GM21737 (cell line): ENCODE measurements at regions not wholly inside any gene's neighbourhood (a gene's known extent, or its start where the extent isn't known, plus 50 kb on each side); places are given as distances from the start of the nearest gene placed in this dataset.

Experiments
- ATAC-seq: cut with Tn5 transposase; IDR thresholded peaks from one replicate; pipeline ENCODE4 v1.9.1; 2021; ENCODE audit warnings: mild to moderate bottlenecking, moderate library complexity; ENCODE audit not compliant: unreplicated experiment

DNA sequence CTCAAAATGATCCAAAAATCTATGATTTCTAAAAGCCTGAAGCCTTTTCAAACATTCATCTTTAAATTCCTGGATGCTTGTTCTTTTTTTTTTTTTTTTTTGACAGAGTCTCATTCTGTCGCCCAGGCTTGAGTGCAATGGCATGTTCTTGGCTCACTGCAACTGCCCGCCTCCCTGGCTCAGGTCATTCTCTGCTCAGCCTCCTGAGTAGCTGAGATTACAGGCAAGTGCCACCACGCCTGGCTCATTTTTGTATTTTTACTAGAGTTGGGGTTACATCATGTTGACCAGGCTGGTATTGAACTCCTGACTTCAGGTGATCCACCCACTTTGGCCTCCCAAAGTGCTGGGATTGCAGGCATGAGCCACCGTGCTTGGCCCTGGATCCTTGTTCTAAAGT is 649.5 kb downstream of the XIRP2 start:
- no peak for ATAC-seq

DNA sequence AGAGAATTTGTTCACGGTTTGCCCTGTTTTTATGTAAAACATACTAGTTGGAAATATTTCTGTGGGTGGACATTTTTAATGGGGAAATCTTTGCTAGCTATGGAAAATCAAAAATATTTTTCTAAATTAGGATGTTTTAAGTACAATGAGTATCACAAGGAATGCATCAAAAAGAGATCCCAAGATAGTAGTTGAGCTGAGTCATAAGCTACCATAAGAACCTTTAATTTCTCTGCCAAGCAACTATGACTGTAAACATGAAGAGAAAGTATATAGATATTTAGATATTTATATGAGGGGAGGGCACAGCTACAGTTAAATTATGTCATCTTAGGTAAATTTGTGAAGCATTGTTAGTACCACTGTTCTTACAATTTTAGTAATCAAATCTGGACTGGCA is 646.2 kb downstream of the XIRP2 start:
- ATAC-seq: no peak

DNA sequence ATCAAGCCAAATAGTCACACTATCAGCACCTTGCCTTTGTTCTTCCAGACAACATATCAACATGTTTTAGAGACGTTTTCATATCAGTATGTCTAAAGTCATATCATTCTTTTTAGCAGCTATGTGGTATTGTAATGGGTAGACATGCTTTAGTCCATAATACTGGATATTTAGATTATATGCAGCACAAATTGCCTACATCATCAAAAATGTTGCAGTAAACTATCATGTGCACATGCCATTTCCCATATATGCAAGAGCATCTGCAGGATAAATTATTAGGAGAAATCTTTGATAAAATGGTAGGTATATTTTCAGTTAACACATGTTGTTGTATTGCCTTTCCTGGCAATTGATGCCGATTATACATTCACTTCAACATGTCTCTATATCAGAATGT is 636.5 kb downstream of the XIRP2 start:
- no peak for ATAC-seq

DNA sequence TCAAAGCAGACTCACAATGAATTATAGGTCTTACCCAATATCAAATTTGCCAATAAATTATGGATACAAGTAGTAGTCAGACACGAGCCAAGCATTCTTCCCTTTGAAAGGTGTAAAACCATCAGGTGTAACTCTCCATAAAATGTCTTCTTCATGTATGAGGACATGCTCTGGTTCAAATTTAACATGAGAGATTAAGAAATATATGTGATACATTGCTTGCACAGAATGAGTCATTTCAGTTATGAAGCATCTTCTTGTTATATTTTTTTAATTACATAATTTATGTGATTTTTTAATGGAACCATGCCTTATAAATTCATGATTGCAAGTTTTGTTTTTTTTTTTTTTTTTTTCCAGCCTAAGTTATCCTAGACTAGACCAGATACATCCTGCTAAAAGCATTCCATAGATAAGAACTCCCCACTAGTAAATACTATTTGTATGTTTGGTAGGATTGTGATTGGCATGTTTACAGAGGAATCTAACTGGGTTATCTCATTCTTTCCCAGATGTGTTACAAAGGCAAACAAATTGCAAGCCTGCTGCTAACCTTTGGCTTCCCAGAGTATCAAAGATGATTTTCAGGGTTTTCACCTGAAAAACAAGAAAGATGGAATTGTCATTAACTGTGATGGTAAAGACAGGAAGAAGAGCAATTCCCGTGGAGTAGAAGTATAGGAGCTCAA is 621.9 kb downstream of the XIRP2 start:
- no peak for ATAC-seq

DNA sequence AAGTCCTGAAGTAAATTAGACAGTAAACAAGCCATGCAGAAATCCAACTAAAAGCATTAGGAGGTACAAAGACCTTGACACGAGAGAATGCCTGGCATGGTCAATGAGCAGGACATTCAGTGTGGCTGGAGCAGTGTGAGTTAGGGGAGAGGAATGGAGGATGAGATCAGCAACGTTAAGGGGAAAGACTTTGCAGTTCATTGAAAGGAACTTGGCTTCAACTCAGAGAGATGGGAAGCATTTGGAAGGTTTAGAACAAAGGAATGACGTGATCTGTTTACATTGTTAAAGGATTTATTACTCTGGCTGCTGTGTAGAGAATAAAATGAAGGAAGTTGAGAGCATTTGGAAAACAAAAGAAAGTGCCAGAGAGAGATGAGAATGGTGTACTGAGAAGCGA is 621.3 kb downstream of the XIRP2 start:
- ATAC-seq: no peak

DNA sequence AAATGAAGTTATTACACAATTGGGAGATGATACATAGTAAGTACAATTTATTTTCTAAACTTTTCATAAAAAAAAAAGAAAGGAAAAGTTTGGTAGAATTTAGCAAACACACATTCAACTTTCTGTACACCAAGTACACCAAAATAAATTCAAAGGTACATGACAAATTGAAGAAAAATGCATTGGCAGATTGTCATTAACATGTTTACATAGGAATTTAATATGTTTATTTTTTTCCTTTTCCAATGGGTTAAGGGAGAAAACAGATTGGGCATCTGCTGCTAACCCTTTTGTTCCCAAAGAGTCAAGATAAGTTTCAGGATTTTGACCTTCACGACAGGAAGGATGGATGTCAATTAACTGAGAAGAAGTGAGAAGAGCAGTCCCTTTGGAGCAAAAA is 620.4 kb downstream of the XIRP2 start:
- ATAC-seq: no peak

DNA sequence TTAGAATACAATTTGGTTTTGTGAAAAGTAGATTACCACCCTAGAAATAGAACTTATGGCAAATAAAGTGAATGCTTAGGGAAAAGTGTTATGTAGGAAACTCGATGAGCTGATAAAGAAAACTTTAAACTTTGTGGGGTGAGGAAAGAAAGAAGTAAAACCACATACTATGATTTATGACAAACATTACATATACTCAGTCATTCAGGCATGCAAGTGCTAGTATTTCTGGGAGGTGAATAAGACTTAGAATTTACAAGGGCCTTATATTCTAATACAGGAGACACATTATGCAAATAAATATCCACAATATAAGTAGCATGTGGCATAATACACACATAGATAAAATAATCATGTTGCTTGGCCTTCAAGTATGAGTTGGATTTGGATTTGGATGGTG is 618.1 kb downstream of the XIRP2 start:
- no peak for ATAC-seq

DNA sequence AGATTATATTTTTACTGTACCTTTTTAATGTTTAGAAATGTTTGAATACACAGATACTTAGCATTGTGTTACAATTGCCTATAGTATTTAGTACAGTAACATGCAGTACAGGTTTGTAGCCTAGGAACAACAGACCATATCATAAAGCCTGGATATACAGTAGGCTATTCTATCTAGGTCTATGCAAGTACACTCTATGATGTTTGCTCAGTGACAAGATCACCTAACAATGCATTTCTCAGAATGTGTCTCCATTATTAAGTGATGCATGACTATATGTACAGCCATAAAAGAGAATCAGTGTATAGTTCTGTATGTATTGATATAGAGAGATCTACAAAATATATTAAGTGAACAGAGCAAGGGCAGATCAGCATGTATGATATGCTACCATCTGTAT is 616.4 kb downstream of the XIRP2 start:
- ATAC-seq: no peak

DNA sequence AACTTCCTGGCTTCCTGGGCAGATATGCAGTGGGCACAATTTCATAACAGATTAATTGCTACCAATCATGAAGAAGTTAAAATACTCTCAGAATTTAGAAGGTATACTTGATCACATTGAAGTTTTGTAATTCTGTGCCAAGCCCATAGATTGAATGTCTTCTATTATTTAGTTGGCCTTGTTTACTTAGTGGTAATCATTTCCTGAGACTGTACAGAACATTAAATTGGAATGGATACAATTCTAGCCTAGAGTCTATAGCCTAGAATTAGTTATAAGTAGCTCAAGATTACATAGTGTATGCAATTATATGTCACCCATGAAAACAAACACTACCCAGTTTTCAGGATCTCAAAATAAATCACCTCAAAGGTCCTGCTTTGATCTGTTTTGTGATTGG is 615.8 kb downstream of the XIRP2 start:
- ATAC-seq: no peak

DNA sequence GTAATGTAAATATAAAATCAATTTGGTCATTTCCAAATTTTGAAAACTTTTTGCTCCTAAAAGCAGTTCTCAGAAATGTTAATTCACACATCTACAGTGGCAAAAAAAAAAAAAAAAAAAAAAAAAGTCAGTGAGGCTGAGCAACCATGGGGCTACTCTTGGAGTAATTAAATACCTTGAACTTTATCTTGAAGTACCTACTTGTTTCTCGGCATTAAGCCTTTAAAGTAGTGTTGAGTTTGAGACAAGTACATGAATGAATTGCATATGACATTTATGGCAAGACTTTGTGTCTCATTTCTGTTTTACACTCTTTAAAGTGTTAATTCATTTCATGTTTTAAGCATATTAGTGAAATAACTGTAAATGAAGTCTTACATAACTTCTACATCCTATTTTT is 613.3 kb downstream of the XIRP2 start:
- ATAC-seq: no peak

DNA sequence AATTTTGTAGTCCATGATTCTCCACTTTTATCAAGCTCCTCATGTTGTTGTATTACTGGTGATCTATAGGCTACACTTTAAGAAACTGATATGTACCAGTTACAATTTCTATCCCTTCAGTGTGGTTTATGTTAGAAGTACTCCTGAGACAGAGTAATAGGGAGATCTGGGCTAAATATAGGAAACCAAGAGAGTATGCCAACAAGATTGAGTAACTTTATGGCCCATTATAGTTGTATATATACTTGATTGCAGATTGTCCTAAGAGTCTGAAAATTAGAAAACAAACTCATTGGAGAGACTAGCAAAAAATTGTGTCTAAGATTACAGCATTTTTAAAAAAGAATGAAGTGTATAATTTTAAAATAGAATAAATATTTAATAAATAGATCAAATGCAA is 605.6 kb downstream of the XIRP2 start:
- no peak for ATAC-seq

DNA sequence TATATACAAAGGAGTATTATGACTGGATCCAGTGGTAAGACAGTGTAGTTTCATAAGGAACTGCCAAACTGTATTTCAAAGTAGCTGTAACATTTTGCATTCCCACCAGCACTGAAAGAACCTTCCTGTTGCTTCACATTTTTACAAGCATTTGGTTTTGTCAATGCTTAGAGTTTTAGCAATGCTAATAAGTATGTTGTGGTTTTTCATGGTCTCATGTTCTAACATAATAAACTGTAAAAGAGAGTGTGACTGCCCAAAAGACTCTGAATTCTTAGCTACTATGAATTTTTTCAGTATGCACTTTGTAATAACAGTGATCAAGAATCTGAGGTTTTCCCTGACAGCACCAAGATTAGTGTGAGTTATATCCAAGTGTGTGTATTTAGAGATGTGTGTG is 604.2 kb downstream of the XIRP2 start:
- no peak for ATAC-seq

DNA sequence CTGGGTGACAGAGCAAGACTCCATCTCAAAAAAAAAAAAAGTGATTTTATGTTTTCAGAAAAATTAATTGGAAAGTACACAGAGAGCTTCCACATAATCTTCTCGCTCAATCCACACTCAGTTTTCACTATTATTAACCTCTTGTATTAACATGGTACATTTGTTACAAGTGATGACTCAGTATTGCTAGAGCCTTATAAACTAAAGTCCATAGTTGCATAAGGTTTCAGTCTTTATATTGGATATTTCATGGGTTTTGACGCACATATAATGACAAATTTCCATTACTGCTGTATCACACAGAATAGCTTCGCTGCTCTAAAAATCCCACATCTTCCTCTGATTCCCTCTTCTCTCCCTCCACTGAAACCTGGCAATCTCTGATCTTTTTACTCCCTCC is 603.5 kb downstream of the XIRP2 start:
- no peak for ATAC-seq

DNA sequence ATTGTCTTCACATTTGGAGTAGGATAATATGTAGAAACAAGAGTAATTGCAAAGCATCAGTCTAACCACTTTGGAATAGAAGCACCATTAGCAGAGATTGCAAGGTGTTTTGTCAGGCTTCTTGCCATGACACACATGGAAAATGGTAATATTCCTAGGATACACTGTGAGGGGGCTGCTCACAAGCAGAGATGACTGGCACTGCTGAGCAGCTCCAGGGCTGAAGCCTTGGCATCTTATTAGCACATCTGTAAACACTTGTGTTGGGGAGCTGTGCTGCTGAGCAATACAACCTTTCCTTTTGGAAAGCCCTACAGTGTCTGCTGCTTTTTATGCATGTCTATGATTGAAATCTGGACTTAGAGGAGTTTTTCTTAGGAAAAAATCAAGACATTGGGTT is 602.2 kb downstream of the XIRP2 start:
- no peak for ATAC-seq

DNA sequence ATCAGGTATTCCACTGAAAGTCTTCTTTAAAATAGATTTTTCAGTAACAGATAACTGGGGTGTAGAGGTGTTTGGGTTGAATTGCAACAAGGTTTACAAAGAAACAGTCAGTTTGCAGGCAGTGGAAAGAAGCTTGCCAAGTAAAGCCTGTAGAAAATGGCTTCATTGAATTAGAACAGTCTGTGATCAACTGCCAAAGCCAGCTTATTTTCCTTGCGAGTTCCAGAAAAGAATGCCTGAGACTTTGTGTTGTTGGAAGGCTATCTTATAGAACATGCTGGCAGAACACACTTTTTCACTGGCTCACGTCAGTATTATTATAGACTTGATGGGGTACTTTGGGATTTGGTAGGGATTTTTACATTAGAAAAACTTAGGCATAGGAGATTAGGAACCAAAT is 601.0 kb downstream of the XIRP2 start:
- ATAC-seq: no peak

DNA sequence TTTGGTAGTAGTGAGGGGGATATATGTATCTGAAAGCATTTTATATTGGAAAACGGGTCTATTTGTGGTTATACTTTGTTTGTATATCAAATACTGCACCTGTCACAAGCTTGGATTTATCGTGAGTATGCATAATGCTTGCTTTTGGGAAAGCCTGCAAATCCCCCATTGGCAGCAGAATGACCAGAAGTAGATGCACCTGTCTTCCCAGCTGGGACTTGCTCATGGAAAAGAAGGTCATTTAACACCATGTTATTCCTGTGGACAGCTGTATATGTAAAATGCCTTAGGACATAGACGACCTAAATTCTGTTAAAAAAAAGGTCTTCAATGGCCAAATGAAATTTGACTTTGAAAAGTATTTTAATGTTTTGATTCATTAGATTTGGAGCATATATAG is 599.4 kb downstream of the XIRP2 start:
- ATAC-seq: no peak

DNA sequence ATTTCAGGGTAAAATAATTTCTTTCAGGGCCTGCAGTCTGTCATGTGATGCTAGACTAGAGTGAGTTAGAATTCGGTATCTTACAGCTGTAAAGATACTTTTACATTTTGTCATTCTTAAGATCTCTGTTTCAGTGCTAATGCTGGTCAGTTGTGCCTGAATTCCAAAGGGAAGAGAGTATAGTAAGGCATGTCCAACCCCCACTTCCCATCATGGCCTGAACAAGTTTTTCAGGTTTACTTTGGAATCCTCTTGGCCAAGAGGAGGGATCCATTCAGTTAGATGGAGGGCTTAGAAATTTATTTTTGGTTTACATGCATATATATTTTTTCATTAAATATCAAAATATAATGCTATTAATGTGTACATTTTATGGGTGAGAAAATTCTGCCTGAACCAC is 596.6 kb downstream of the XIRP2 start:
- no peak for ATAC-seq

DNA sequence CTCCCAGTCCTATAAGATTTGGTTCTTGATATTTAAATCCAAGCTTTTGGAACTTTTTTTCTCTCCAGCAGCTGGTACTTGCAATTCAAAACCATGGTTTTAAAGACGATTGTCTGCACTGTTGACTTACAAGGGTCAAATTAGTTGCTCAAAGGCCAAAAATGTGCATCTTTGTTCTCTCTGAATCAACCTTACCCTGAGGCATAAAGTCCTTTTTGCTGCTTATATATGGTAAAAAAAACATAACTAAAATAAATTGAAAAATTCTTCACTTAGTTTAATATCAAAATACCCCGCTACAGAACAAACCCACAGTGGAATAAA is 592.7 kb downstream of the XIRP2 start:
- no peak for ATAC-seq

DNA sequence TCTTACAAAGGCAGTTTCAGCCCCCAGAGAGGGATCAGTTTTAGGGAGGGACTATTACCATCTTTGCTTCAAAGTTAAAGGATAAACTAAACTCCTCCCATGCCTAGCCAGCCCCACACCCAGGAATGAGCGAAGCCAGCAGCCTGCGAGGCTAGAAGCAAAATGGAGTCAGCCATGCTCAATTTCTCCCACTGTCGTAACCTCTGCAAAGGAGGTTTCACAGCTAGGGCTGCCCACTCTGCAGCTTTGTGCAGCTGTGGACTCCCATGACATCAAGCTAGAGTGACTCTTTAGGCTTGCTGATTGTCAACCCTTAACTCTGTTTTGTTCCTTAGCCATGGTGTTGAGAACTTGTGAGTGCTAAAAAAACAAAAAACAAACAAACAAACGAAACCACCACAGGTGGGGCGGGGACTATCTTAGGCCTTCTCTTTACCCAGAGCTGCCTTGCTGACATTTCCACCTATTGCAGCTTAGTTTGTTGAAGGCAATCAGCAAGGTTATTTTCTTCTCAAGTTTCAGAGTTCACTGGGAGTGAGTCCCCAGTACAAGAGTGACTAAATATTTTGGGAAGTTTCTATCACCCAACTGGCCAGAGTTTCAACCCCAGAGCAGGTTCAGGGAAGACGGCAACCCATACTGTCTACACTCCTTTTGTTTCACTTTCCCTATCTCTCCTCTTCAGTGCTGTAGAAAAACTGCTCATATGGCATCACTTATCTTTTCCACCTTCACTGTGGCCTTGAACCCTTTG is 592.1 kb downstream of the XIRP2 start:
- ATAC-seq: no peak

DNA sequence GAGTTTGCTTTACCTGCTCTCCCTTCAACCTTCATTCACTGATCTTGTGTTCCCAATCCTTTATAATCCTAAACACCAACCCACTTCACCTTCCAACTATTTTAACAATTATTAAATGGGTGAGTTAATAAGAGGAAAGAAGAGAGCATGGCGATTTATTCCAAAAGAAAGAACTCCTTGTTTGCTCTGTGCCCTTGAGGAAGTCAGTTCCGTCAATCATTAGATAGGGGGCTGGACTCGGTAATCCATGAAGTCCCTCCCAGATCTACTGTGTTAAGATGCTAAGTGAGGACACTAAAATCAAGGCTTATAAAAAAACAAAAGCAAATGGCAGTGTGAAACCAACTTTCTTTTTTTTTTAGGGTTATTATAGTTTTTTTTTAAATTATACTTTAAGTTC is 589.9 kb downstream of the XIRP2 start:
- no peak for ATAC-seq

DNA sequence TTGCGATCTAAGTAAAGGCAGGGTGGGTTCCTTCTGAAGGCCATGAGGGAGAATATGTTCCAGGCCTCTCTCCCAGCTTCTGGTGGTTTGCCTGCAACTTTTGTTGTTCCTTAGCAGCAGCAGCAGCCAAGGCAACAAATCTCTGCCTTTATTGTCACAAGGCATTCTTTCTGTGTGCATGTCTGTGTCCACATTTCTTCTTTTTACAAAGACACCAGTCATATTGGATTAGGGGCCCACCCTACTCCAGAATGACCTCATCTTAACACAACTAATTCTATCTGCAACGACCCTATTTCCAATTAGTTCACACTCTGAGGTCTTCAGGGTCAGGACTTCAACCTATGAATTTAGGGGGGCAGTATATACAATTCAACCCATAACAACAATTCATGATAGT is 587.5 kb downstream of the XIRP2 start:
- ATAC-seq: no peak

DNA sequence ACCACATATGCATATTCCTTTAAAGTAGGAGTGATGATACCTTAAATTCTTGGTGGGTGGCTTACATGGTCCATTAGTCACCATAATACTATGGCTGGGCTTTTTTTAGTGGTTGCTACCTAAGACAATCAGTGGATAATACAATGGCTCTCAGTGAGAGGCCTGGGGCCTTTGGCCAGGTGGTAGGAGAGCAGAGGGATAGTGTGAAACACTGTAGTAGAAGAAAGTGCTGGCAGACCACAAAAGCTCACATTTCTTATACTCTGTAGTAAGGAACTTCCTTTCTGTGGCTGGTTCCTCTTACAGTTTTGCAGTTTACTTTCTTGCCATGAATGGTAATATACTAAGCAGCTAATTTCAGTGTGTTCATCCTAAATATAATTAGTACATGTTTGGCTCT is 583.5 kb downstream of the XIRP2 start:
- no peak for ATAC-seq

DNA sequence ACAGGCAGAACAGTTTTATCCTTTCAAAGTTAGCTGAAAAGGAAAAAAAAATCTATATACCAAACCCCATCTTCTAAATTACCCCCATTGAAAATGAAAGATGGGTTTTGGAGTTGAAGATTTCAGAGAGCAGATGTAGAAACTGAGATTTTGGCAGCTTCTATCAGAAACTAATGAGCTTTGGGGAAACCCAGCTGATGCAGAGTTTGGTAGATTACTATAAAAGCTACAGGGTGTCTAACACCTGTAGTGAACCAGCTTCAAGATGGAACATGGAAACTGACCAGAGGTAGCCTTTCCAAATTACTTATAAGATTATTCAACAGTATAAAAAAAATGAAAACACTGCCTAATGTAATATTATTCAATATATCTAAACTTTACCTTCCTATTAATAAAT is 583.1 kb downstream of the XIRP2 start:
- ATAC-seq: no peak
